Activated CD8-positive, alpha-beta memory T cell treated with anti-CD3 and anti-CD28 coated beads for 36 hours (primary cell): ENCODE measurements at regions not wholly inside any gene's neighbourhood (a gene's known extent, or its start where the extent isn't known, plus 50 kb on each side); places are given as distances from the start of the nearest gene placed in this dataset.

ENCODE experiments used
- CTCF ChIA-PET: fragments of 350-600 bp; sonication (Branson Sonifier 250); formaldehyde crosslinking; loops from one replicate; lab custom pipeline; 2021; ENCODE audit warnings: antibody characterized with exemption; lab: Charles Lee
- POLR2A ChIA-PET: fragments of 350-600 bp; sonication (Branson Sonifier 250); formaldehyde crosslinking; loops from one replicate; lab custom pipeline; 2021; ENCODE audit warnings: antibody characterized with exemption; lab: Charles Lee

DNA sequence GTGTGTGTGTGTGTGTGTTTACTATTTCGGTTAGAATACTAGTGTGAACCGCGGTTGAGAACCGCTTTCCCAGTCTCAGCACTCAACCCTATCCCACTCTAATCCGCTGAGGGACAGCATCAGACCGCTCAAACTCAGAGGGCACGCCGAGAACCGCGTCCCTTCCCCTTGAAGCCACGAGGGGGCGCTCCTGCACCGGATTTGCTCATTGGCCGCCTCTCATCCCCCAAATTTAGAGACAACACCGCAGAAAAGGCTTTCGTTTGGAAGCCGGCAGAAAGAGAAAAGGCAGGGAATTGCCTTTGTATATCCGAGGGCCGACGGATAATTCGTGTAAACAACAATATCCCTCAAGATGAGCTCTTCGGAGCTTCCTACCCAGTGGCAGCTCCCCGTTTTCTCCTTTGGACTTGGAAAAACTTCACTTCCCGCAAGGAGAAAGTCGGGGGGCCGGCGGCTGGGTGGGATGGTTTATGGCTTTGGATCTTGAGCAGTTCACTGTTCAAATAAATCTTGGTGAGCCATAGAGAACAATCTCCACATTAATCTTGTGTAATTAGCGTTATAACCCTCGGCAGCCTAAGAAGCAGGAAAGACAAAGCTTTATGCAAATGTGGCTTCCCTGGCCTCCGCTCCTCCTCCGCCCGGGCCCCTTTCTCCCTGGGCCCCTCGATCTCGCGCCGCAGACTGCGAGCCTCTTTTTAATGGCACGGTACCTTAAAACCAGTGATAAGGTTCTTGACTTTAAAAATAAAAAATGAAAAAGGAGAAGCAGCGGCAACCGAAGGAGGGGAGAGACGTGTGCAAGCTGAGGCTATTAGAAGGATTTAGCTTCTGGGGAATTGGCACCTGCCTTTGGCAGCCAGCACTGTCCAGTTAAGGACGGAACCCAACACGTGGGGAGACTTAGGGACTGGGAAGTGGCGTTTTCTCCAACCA, 296.8 kb downstream of the PARP8 start:
- CTCF ChIA-PET, result interaction anchor here (0.6 to 1.5 kb wide), 4 partner anchors 236 to 1952 kb away, joined by 3 to 4 read pairs (median 3); no protein-coding TSS in a partner anchor
- POLR2A ChIA-PET, result interaction anchor here (0.6 kb wide), 1 partner anchor 436 kb away, joined by 3 read pairs; no protein-coding TSS in a partner anchor

DNA sequence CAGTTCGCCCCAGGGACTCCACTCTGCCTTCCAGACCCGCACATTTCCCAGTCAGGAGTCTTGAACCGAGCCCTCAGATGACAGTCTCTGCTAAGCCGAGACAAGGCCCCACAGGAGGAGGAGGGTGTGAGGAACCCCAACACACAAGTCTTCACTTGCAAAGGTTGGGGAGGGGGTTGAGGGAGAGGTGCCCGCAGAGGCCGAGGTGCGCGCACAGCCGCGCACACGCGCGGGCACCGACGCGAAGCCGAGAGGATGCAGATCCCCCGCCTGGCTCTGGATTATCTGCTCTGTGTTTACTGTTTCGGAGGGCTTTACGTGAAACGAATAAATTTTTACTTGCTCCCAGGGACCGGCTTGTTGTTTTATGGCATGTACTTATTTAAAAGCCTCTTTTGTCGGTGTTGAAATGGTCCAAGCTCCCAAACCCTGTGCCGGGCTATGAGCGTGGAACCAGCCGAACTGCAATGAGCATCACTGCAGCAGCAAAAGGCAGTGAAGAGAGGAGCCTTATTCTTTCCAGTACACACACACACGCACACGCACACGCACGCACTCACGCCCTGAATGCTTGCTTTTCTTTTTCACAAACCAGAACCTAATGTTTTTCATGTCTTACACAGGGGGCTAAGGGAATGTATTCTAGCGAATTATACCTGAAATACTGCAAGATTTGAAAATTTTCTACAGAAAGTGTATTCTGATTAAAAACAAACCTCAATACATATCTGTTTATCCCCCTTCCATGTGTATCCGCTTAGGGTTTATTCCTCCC, 297.7 kb downstream of the PARP8 start:
- ChIA-PET CTCF (interaction anchor here (0.6 to 1.5 kb wide), 3 partner anchors 424 to 1951 kb away, joined by 3 to 4 read pairs (median 3); no protein-coding TSS in a partner anchor), POLR2A (no interaction called here)

GRCh38 chr5:50964746-50965653, 298.6 kb downstream of the PARP8 start:
- ChIA-PET CTCF (no interaction called here), POLR2A (no interaction called here)

DNA sequence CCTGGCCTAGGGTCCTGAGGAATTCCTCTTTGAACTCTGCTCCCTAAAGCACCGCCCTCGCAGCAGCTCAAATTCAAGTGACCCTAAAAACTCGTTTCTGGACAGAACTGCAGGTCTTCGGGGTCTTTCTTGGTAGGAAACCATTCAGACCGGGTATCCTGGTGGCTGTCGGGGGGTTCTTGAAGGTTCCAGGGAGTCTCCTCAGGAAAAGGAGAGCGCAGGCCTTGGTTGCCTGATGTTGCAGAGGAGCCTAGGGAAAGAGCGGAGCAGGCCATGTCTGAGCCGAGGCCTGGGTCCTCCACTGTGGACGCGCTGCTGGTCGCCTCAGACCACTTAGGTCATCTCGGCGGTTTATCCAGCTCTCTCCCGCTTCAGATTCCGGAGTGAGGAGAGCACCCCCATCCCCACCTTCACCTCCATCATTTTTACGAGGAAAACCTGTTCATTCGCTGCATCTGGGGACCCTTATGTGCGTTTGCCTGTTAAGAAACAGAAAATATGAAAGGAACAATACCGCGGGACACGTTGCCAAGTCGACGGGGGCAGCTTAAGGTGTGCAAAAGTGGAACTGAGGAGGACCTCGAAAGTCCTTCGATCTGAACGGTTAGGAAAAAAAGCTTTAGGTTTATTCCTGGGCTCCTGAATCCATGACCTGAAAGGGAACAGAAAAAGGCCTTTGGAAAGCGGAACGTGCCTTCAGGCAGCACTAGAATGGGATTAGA, 299.4 kb downstream of the PARP8 start:
- CTCF ChIA-PET, result interaction anchor here (2.5 kb wide), 1 partner anchor 9 kb away, joined by 6 read pairs; no protein-coding TSS in a partner anchor
- POLR2A ChIA-PET, result no interaction called here

DNA sequence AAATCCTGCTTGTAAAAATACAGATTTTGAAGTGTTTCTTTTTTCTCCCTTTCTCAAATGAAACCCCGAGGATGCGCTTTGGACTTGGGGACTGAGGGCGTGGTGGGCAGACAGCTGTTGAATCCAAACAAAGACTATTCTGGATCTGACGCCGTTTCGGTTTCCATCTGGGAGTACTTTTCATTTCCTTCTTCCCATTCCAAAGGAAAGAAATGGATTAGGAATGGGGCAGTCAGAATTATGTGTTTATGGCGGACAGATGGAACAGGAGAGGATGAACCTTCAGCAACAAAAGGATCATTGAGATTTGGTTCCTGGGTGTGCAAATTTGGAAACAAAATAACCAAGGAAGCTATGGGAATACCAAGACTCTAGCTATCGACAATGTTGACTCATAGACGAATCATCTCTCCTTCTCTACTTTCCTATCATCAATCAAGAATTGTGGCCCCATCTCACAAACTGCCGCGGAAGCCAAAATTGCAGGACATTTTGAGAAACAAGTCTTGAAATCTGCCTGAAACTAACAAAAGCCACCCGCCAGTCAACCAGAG, 300.6 kb downstream of the PARP8 start:
- ChIA-PET CTCF (interaction anchor here (2.5 kb wide), 1 partner anchor 10 kb away, joined by 6 read pairs; no protein-coding TSS in a partner anchor), POLR2A (interaction anchor here (0.6 kb wide), 1 partner anchor 1833 kb away, joined by 10 read pairs; no protein-coding TSS in a partner anchor)

GRCh38 chr5:50967563-50968355, 301.3 kb downstream of the PARP8 start:
- CTCF ChIA-PET, result interaction anchor here (2.5 kb wide), 1 partner anchor 11 kb away, joined by 6 read pairs; no protein-coding TSS in a partner anchor
- POLR2A ChIA-PET, result interaction anchor here (0.6 kb wide), 1 partner anchor 1832 kb away, joined by 10 read pairs; no protein-coding TSS in a partner anchor

DNA sequence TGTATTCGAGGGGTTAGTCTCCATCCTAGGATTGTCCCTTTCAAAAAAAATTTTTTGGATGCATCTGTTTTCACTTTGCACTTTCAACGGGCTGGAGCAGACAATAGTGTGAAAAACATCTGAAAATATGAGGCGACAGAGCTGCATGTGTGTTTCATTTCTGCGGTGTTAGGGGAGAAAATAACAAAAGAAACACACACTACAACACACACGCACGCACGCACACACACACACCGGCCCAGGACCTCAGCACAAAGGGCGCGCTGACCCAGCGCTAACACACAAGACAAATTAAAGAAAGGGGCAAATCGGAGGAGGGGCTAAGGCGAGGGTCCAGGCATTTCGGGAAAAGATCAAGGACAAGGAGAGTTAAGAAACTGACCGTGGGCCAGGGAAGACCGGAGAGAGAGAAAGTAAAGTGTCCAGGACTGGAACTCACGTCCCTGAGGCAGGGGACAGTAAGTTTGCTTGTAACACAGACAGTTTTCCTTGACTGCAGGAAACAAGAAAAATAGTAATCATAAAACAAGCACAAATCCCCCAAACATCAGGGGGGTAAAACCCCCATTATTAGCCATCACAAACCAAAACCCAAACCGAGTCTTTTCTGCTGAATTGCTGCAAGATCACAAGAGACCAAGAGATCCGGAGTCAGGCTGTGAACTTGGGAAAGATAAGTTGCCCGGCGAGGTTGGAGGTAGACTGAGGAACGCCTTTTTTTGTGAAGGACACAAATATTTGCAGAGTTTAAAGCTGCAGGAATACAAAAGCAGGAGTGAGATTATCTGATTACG, 302.1 kb downstream of the PARP8 start:
- CTCF ChIA-PET, result interaction anchor here (2.5 kb wide), 1 partner anchor 11 kb away, joined by 6 read pairs; no protein-coding TSS in a partner anchor

DNA sequence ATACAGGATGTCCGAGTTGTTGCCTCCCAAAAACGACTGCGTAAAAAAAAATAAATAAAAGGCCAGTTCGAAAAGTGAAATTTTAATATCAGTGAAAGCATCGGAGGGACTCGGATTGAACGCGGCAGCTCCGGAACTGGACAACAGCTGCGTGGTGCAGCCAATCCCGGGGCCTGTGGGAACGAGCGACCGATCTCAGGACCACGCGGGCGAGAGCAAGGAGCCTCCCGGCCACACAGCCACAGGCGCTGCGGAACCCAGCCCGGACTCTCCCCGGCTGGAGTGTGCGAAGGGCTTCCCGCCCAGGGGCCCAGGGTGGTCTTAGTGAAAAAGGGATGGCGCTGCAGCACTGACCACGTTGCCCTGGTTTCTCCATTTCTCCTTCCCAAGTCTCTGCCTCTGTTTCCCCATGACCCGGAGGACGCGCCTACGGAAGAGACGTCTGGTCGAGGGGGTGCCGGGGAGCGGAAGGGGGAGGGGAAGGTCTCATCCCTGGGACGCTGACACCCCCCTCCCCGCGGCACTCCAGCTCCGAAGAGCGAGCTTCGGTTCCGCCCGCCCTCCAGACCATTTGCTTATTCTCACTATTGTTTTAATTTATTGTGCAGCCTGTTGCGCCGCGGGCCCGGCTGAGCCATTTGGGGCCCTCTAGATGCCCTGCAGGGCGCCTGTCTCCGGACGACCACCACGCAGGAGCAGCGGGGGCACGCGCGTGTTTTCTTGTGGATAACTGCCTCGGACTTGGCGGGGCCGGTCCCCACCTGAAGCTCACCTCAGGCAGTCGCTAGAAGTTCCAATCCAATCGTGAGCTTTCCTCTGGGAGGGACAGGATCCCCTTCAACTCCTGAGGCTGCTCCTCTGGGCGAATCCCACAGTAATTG, 303.0 kb downstream of the PARP8 start:
- POLR2A ChIA-PET, result no interaction called here

More for the DNA sequence above, 302.1 kb downstream of the PARP8 start:
- POLR2A ChIA-PET, result no interaction called here

DNA sequence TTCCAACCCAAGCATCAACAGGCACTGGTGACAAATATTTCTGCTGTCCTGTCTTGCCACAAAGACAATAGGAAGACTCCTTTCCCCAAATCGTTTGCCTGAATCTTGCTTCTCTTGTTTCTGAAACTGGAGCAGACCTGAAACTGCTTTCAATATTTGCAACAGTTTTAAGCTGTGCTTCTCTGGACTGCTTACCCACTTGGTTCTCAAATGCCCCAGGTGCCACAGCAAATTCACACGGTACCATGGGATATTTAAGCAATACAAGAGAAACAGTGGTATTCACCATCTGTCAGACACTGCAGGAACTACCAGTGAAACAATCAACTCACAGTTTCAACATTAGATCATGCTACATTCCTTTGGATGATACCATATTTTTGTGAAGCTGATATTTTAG, 309.4 kb downstream of the PARP8 start:
- ChIA-PET POLR2A (no interaction called here), CTCF (no interaction called here)

More for the DNA sequence above, 303.0 kb downstream of the PARP8 start:
- CTCF ChIA-PET, result no interaction called here

- CTCF ChIA-PET, result no interaction called here
- POLR2A ChIA-PET, result no interaction called here
Observed at GRCh38 chr5:50978924-50979323, 312.5 kb downstream of the PARP8 start.

DNA sequence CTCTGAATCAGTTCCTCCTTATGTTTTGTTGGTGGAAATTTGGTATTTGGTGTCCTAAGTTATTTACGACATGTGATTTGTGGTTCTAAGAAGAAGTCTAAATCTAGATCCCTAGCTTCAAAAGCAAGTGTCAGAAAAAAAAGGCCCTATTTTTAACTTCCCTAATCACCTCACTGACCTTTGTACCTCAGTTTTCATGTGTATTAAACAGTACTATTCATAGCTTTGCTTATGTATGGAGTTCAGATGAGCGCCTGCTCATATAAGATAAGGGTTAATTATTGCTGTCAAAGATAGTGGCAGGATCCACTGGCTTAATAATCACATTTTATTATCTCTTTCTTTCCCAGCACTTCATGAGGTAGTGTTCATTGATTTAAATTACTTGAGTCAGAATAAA, 318.2 kb downstream of the PARP8 start:
- ChIA-PET POLR2A (no interaction called here), CTCF (no interaction called here)

- ChIA-PET POLR2A (no interaction called here), CTCF (no interaction called here)
Observed at GRCh38 chr5:50990296-50990924, 324.0 kb downstream of the PARP8 start.

DNA sequence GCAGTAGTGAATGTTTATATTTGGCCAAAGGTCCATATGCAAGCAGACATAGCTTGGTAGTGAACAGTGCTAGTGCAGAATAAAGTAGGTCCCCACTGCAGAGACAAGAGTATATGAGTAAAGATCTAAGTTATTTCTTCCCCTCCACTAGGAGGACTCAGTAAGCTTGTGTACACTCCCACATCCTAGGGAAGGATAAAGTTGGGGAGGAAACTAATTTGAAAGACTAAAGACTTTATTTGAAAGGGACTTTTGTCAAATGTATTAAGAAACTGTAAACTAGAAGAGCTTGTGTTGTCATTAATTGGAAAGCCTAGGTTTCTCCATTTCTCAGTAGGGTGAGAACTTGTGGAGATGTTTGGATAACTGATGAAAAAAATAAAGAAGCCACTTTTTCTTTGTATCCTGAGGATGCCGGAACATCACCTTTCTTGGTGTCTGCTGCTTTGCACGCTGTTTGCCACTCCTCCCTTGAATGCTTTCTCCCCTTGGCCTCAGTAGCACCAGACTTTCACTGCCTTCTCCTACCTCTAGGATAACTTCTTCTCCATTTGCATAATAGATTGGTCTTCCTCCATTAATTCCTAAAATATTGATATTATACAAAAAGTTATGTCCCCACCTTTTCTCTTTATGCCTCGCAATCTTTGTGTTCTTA, 329.0 kb downstream of the PARP8 start:
- ChIA-PET POLR2A (no interaction called here), CTCF (no interaction called here)

GRCh38 chr5:51001227-51001923, 334.9 kb downstream of the PARP8 start:
- ChIA-PET POLR2A (no interaction called here), CTCF (no interaction called here)
